Thyroid gland (tissue), 4 donors: ENCODE measurements at regions not wholly inside any gene's neighbourhood (a gene's known extent, or its start where the extent isn't known, plus 50 kb on each side); places are given as distances from the start of the nearest gene placed in this dataset.

ENCODE experiments used
- POLR2A ChIP-seq, 2 donors: fragments of 450-650 bp; IDR thresholded peaks; one replicate each; pipeline ENCODE4 v1.6.1; 2017; ENCODE audit warnings: antibody characterized with exemption in 2 of 2, mild to moderate bottlenecking in 2 of 2, moderate library complexity in 1 of 2
- TF ChIP-seq, protein P1 (sequence below), 6 experiments: fragments of 200-600 bp in 3 of 6; fragments of 450-650 bp in 3 of 6; sonication (generic) in 3 of 6; IDR thresholded peaks; one replicate each; pipeline ENCODE4 v1.5.1; 2016 to 2019; ENCODE audit warnings: antibody characterized with exemption in 6 of 6, mild to moderate bottlenecking in 2 of 6, inconsistent platforms in 1 of 6, moderate library complexity in 1 of 6

DNA sequence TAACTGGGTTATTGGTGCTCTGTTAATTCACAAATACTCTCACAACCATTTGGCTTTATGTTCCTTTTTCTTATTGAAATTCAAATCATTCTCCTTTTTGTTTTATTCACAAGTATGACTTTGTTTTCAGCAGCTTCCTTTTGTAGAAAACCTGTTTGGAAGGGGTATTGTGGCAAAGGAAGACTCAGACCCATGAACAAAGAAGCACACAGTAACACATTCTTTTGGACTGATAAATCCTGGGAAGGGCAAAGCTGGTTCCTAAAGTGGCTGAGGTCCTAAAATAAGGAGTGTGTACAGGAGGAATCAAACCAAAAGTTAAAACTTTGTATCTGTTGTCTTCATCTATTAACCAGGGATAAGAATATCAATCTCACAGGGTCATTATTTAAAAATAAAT lies 374.7 kb upstream of the FIGN start:
- TF ChIP-seq POLR2A (IDR thresholded peaks at IDR 0.05), result no peak
- TF ChIP-seq, protein P1, sequence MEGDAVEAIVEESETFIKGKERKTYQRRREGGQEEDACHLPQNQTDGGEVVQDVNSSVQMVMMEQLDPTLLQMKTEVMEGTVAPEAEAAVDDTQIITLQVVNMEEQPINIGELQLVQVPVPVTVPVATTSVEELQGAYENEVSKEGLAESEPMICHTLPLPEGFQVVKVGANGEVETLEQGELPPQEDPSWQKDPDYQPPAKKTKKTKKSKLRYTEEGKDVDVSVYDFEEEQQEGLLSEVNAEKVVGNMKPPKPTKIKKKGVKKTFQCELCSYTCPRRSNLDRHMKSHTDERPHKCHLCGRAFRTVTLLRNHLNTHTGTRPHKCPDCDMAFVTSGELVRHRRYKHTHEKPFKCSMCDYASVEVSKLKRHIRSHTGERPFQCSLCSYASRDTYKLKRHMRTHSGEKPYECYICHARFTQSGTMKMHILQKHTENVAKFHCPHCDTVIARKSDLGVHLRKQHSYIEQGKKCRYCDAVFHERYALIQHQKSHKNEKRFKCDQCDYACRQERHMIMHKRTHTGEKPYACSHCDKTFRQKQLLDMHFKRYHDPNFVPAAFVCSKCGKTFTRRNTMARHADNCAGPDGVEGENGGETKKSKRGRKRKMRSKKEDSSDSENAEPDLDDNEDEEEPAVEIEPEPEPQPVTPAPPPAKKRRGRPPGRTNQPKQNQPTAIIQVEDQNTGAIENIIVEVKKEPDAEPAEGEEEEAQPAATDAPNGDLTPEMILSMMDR (IDR thresholded peaks at IDR 0.05), result no peak
